HG03460 (cell line): ENCODE measurements at regions not wholly inside any gene's neighbourhood (a gene's known extent, or its start where the extent isn't known, plus 50 kb on each side); places are given as distances from the start of the nearest gene placed in this dataset.
"Not testable (repeated sequence)": the region's sequence is repeated elsewhere in the genome, so short reads cannot be mapped to it uniquely, and the experiment has no call there.

Source experiments
- ATAC-seq: cut with Tn5 transposase; IDR thresholded peaks from one replicate; pipeline ENCODE4 v1.9.1; 2021; ENCODE audit not compliant: unreplicated experiment

- ATAC-seq = not testable (repeated sequence)
Observed at GRCh38 chr4:19016550-19016949, 995.0 kb upstream of the LCORL start.

- no peak for ATAC-seq
Observed at GRCh38 chr4:19014594-19014993, 993.0 kb upstream of the LCORL start.

- no peak for ATAC-seq
Observed at GRCh38 chr4:19010761-19011160, 989.2 kb upstream of the LCORL start.

GRCh38 chr4:19009881-19010280, 988.3 kb upstream of the LCORL start:
- no peak for ATAC-seq

- ATAC-seq = no peak
Observed at GRCh38 chr4:19005211-19005610, 983.7 kb upstream of the LCORL start.

GRCh38 chr4:19002170-19002569, 980.6 kb upstream of the LCORL start:
- no peak for ATAC-seq

- no peak for ATAC-seq
Observed at GRCh38 chr4:18999595-18999994, 978.0 kb upstream of the LCORL start.

- ATAC-seq = no peak
Observed at GRCh38 chr4:18981234-18981615, 959.7 kb upstream of the LCORL start.

- ATAC-seq = no peak
Observed at GRCh38 chr4:18980516-18981233, 959.1 kb upstream of the LCORL start.

- no peak for ATAC-seq
Observed at GRCh38 chr4:18976884-18977283, 955.3 kb upstream of the LCORL start.

GRCh38 chr4:18975916-18976808, 954.6 kb upstream of the LCORL start:
- no peak for ATAC-seq

GRCh38 chr4:18973296-18973695, 951.7 kb upstream of the LCORL start:
- no peak for ATAC-seq

GRCh38 chr4:18961879-18962278, 940.3 kb upstream of the LCORL start:
- no peak for ATAC-seq

- ATAC-seq = no peak
Observed at GRCh38 chr4:18961266-18961665, 939.7 kb upstream of the LCORL start.

GRCh38 chr4:18957716-18958115, 936.2 kb upstream of the LCORL start:
- ATAC-seq = no peak

- no peak for ATAC-seq
Observed at GRCh38 chr4:18954538-18954937, 933.0 kb upstream of the LCORL start.

- no peak for ATAC-seq
Observed at GRCh38 chr4:18953613-18954012, 932.1 kb upstream of the LCORL start.

- no peak for ATAC-seq
Observed at GRCh38 chr4:18945464-18945863, 923.9 kb upstream of the LCORL start.

GRCh38 chr4:18942874-18943273, 921.3 kb upstream of the LCORL start:
- ATAC-seq = no peak

GRCh38 chr4:18938343-18939099, 917.0 kb upstream of the LCORL start:
- no peak for ATAC-seq

GRCh38 chr4:18937746-18938145, 916.2 kb upstream of the LCORL start:
- no peak for ATAC-seq

- no peak for ATAC-seq
Observed at GRCh38 chr4:18937080-18937479, 915.5 kb upstream of the LCORL start.
